ENCODE measurements at regions not wholly inside any gene's neighbourhood (a gene's known extent, or its start where the extent isn't known, plus 50 kb on each side); places are given as distances from the start of the nearest gene placed in this dataset.

GRCh38 chr10:3525832-3526449 lies 259.1 kb downstream of the KLF6 start:
- DNase-seq (ENCODE audit: low read depth, low spot score): peak; percentile 25

GRCh38 chr10:3524086-3524960 lies 260.7 kb downstream of the KLF6 start:
- in situ Hi-C loops (cut with HindIII; ENCODE audit: low pct_unique_long_range_greater_than_20kb, low sequenced_read_pairs): no loop called here
- DNase-seq (ENCODE audit: low read depth, low spot score): no peak

More at GRCh38 chr10:3525832-3526449, 259.1 kb downstream of the KLF6 start:
- in situ Hi-C loops (cut with HindIII; ENCODE audit: low pct_unique_long_range_greater_than_20kb, low sequenced_read_pairs): no loop called here

GRCh38 chr10:3523309-3524050 lies 261.5 kb downstream of the KLF6 start:
- in situ Hi-C loops (cut with HindIII; ENCODE audit: low pct_unique_long_range_greater_than_20kb, low sequenced_read_pairs): no loop called here

GRCh38 chr10:3516923-3517255 lies 268.1 kb downstream of the KLF6 start:
- no peak for DNase-seq (ENCODE audit: low read depth, low spot score)
- in situ Hi-C loops (cut with HindIII; ENCODE audit: low pct_unique_long_range_greater_than_20kb, low sequenced_read_pairs): no loop called here

More at GRCh38 chr10:3523309-3524050, 261.5 kb downstream of the KLF6 start:
- no peak for DNase-seq (ENCODE audit: low read depth, low spot score)

- in situ Hi-C loops (cut with HindIII; ENCODE audit: low pct_unique_long_range_greater_than_20kb, low sequenced_read_pairs): no loop called here
- peak; percentile 78 for DNase-seq (ENCODE audit: low read depth, low spot score)
Observed at GRCh38 chr10:3516234-3516922, 268.6 kb downstream of the KLF6 start.

- no peak for DNase-seq (ENCODE audit: low read depth, low spot score)
- in situ Hi-C loops (cut with HindIII; ENCODE audit: low pct_unique_long_range_greater_than_20kb, low sequenced_read_pairs): no loop called here
Observed at GRCh38 chr10:3514691-3515090, 270.3 kb downstream of the KLF6 start.

- in situ Hi-C loops (cut with HindIII; ENCODE audit: low pct_unique_long_range_greater_than_20kb, low sequenced_read_pairs): no loop called here
- DNase-seq (ENCODE audit: low read depth, low spot score): no peak
Observed at GRCh38 chr10:3512263-3512662, 272.7 kb downstream of the KLF6 start.

- DNase-seq (ENCODE audit: low read depth, low spot score): no peak
- in situ Hi-C loops (cut with HindIII; ENCODE audit: low pct_unique_long_range_greater_than_20kb, low sequenced_read_pairs): no loop called here
Observed at GRCh38 chr10:3511483-3511882, 273.5 kb downstream of the KLF6 start.

- in situ Hi-C loops (cut with HindIII; ENCODE audit: low pct_unique_long_range_greater_than_20kb, low sequenced_read_pairs): no loop called here
- no peak for DNase-seq (ENCODE audit: low read depth, low spot score)
Observed at GRCh38 chr10:3510741-3511140, 274.3 kb downstream of the KLF6 start.

GRCh38 chr10:3509355-3509754 lies 275.7 kb downstream of the KLF6 start:
- in situ Hi-C loops (cut with HindIII; ENCODE audit: low pct_unique_long_range_greater_than_20kb, low sequenced_read_pairs): no loop called here

GRCh38 chr10:3503299-3503698 lies 281.7 kb downstream of the KLF6 start:
- in situ Hi-C loops (cut with HindIII; ENCODE audit: low pct_unique_long_range_greater_than_20kb, low sequenced_read_pairs): no loop called here
- DNase-seq (ENCODE audit: low read depth, low spot score): no peak

More at GRCh38 chr10:3509355-3509754, 275.7 kb downstream of the KLF6 start:
- no peak for DNase-seq (ENCODE audit: low read depth, low spot score)

GRCh38 chr10:3502673-3503072 lies 282.3 kb downstream of the KLF6 start:
- in situ Hi-C loops (cut with HindIII; ENCODE audit: low pct_unique_long_range_greater_than_20kb, low sequenced_read_pairs): no loop called here
- DNase-seq (ENCODE audit: low read depth, low spot score): no peak

GRCh38 chr10:3500408-3500856 lies 284.6 kb downstream of the KLF6 start:
- peak; percentile 54 for DNase-seq (ENCODE audit: low read depth, low spot score)
- in situ Hi-C loops (cut with HindIII; ENCODE audit: low pct_unique_long_range_greater_than_20kb, low sequenced_read_pairs): no loop called here

GRCh38 chr10:3499120-3499519 lies 285.9 kb downstream of the KLF6 start:
- no peak for DNase-seq (ENCODE audit: low read depth, low spot score)
- in situ Hi-C loops (cut with HindIII; ENCODE audit: low pct_unique_long_range_greater_than_20kb, low sequenced_read_pairs): no loop called here

GRCh38 chr10:3497581-3497980 lies 287.4 kb downstream of the KLF6 start:
- in situ Hi-C loops (cut with HindIII; ENCODE audit: low pct_unique_long_range_greater_than_20kb, low sequenced_read_pairs): no loop called here
- DNase-seq (ENCODE audit: low read depth, low spot score): no peak

- DNase-seq (ENCODE audit: low read depth, low spot score): no peak
- in situ Hi-C loops (cut with HindIII; ENCODE audit: low pct_unique_long_range_greater_than_20kb, low sequenced_read_pairs): no loop called here
Observed at GRCh38 chr10:3496138-3496537, 288.9 kb downstream of the KLF6 start.

- DNase-seq (ENCODE audit: low read depth, low spot score): no peak
- in situ Hi-C loops (cut with HindIII; ENCODE audit: low pct_unique_long_range_greater_than_20kb, low sequenced_read_pairs): no loop called here
Observed at GRCh38 chr10:3495281-3495680, 289.7 kb downstream of the KLF6 start.

- in situ Hi-C loops (cut with HindIII; ENCODE audit: low pct_unique_long_range_greater_than_20kb, low sequenced_read_pairs): no loop called here
- DNase-seq (ENCODE audit: low read depth, low spot score): no peak
Observed at GRCh38 chr10:3494838-3495230, 290.2 kb downstream of the KLF6 start.
